NCI-H128 (cell line): ENCODE measurements at regions not wholly inside any gene's neighbourhood (a gene's known extent, or its start where the extent isn't known, plus 50 kb on each side); places are given as distances from the start of the nearest gene placed in this dataset.

ENCODE experiments used
- DNase-seq: peaks from one replicate; lab custom pipeline; 2025; ENCODE audit not compliant: unreplicated experiment; lab: John Stamatoyannopoulos, UW

GRCh38 chr2:62281663-62282062 is 85.7 kb downstream of the B3GNT2 start:
- no peak for DNase-seq

- DNase-seq, result no peak
These were observed 81.8 kb downstream of the B3GNT2 start for GRCh38 chr2:62277688-62278087.
